Esophagus squamous epithelium (tissue), 4 donors: ENCODE measurements at regions not wholly inside any gene's neighbourhood (a gene's known extent, or its start where the extent isn't known, plus 50 kb on each side); places are given as distances from the start of the nearest gene placed in this dataset.

Experiments used
- CTCF ChIP-seq, 6 experiments: fragments of 450-650 bp in 4 of 6; fragments of 200-600 bp in 2 of 6; sonication (generic) in 2 of 6; IDR thresholded peaks; one replicate each; pipeline ENCODE4 v1.5.1; 2016 to 2019; ENCODE audit warnings: antibody characterized with exemption in 6 of 6, mild to moderate bottlenecking in 4 of 6, moderate library complexity in 4 of 6
- POLR2A ChIP-seq, 4 donors: fragments of 450-650 bp; IDR thresholded peaks; one replicate each; pipeline ENCODE4 v1.6.1; 2017; ENCODE audit warnings: antibody characterized with exemption in 4 of 4, mild to moderate bottlenecking in 4 of 4, moderate library complexity in 3 of 4

- TF ChIP-seq CTCF (IDR thresholded peaks at IDR 0.05) (no peak), POLR2A (IDR thresholded peaks at IDR 0.05) (no peak)
Observed at GRCh38 chr1:219281831-219282230, 108.2 kb downstream of the LYPLAL1 start.
